ENCODE measurements at regions not wholly inside any gene's neighbourhood (a gene's known extent, or its start where the extent isn't known, plus 50 kb on each side); places are given as distances from the start of the nearest gene placed in this dataset.

GRCh38 chr5:158068964-158069363, 210.0 kb upstream of the CLINT1 start:
- H3K9ac ChIP-seq (ENCODE audit: insufficient read depth, low read depth, low read length) = no peak overlapping the region
- in situ Hi-C loops (cut with HindIII; ENCODE audit: extremely low pct_ligation_motif_present, low pct_unique_long_range_greater_than_20kb) = no loop called here
- H3K27ac ChIP-seq (ENCODE audit: extremely low read length, insufficient read depth, low read length) = no peak overlapping the region
- no TSS peak for BruUV-seq (replicated peaks)
- H2AFZ ChIP-seq (ENCODE audit: low read length) = no peak overlapping the region
- no peaks in the 10 kb centered on the region for H4K20me1 ChIP-seq (ENCODE audit: insufficient read depth, low read length)
- H3K4me1 ChIP-seq (ENCODE audit: insufficient read depth, low read length) = no peaks in the 10 kb centered on the region
- ATAC-seq (no peak), DNase-seq (ENCODE audit: low spot score) (no peak), FAIRE-seq (no peak)
- no peaks in the 10 kb centered on the region for H3K27me3 ChIP-seq (ENCODE audit: control insufficient read depth in 1 of 2, insufficient read depth in 2 of 2, low read length in 2 of 2)
- CTCF ChIA-PET (ENCODE audit: low intra/inter-chr PET ratio, low total read pairs) = no interaction called here
- H3K4me2 ChIP-seq (ENCODE audit: low read depth, low read length) = no peak overlapping the region
- POLR2A ChIA-PET = no interaction called here
- intact Hi-C loops (cut with micrococcal nuclease; ENCODE audit: unreplicated experiment) = no loop called here
- WGBS (ENCODE audit: low lambda C conversion rate) = 0% methylated on average over 4 of the region's 4 CpGs
- no peaks in the 10 kb centered on the region for H3K9me3 ChIP-seq (ENCODE audit: low read length)
- no peaks in the 10 kb centered on the region for H3K79me2 ChIP-seq (ENCODE audit: insufficient read depth, low read length)
- no peaks in the 10 kb centered on the region for H3K36me3 ChIP-seq (replicated peaks in 1 of 2; ENCODE audit: control insufficient read depth in 1 of 2, insufficient read depth in 2 of 2, low read length in 2 of 2)
- TF ChIP-seq ADNP (CRISPR knock-in tag; IDR thresholded peaks at IDR 0.05) (no peak), CSRNP1 (CRISPR knock-in tag; IDR thresholded peaks at IDR 0.05) (no peak), ZNF292 (CRISPR knock-in tag; IDR thresholded peaks at IDR 0.05; ENCODE audit: borderline replicate concordance, low read depth) (no peak), EP300 (IDR thresholded peaks at IDR 0.05; ENCODE audit: low read depth in 2 of 2, low read length in 2 of 2) (no peak), EP300 (CRISPR knock-in tag; IDR thresholded peaks at IDR 0.05; ENCODE audit: borderline replicate concordance) (no peak), TRAFD1 (CRISPR knock-in tag; IDR thresholded peaks at IDR 0.05; ENCODE audit: borderline replicate concordance) (no peak), FOSL1 (CRISPR knock-in tag; IDR thresholded peaks at IDR 0.05; ENCODE audit: borderline replicate concordance) (no peak), KMT2B (CRISPR knock-in tag; IDR thresholded peaks at IDR 0.05) (no peak), PRPF4 (IDR thresholded peaks at IDR 0.05; ENCODE audit: low read depth, low read length, poor library complexity, severe bottlenecking) (no peak), ZSCAN21 (CRISPR knock-in tag; IDR thresholded peaks at IDR 0.05; ENCODE audit: borderline replicate concordance) (no peak)
- TF ChIP-seq, protein P1, sequence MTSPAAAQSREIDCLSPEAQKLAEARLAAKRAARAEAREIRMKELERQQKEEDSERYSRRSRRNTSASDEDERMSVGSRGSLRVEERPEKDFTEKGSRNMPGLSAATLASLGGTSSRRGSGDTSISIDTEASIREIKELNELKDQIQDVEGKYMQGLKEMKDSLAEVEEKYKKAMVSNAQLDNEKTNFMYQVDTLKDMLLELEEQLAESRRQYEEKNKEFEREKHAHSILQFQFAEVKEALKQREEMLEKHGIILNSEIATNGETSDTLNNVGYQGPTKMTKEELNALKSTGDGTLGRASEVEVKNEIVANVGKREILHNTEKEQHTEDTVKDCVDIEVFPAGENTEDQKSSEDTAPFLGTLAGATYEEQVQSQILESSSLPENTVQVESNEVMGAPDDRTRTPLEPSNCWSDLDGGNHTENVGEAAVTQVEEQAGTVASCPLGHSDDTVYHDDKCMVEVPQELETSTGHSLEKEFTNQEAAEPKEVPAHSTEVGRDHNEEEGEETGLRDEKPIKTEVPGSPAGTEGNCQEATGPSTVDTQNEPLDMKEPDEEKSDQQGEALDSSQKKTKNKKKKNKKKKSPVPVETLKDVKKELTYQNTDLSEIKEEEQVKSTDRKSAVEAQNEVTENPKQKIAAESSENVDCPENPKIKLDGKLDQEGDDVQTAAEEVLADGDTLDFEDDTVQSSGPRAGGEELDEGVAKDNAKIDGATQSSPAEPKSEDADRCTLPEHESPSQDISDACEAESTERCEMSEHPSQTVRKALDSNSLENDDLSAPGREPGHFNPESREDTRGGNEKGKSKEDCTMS (CRISPR knock-in tag; conservative IDR thresholded peaks at IDR 0.05) = no peak
- H3K4me3 ChIP-seq (replicated peaks in 1 of 3; ENCODE audit: insufficient read depth in 1 of 3, low read depth in 2 of 3, low read length in 3 of 3) = no peak overlapping the region
